Progenitor cell of endocrine pancreas (in vitro differentiated cells): ENCODE measurements at regions not wholly inside any gene's neighbourhood (a gene's known extent, or its start where the extent isn't known, plus 50 kb on each side); places are given as distances from the start of the nearest gene placed in this dataset.

Experiments used
- DNase-seq: peaks from one replicate; pipeline ENCODE4 v3.0.0; 2021; ENCODE audit warnings: low spot score; ENCODE audit not compliant: unreplicated experiment
- H3K27ac Mint-ChIP-seq: 2 replicates; pipeline ENCODE4 v1.8.0; 2021; ENCODE audit warnings: mild to moderate bottlenecking, moderate library complexity, mixed read lengths
- H3K27me3 Mint-ChIP-seq: 2 replicates; pipeline ENCODE4 v1.8.0; 2021; ENCODE audit warnings: mixed read lengths
- H3K36me3 Mint-ChIP-seq: 2 replicates; pipeline ENCODE4 v1.8.0; 2022; ENCODE audit warnings: mixed read lengths; ENCODE audit not compliant: insufficient read depth
- H3K4me1 Mint-ChIP-seq: 2 replicates; pipeline ENCODE4 v1.8.0; 2021; ENCODE audit warnings: low read depth, mixed read lengths
- H3K4me3 Mint-ChIP-seq: 2 replicates; pipeline ENCODE4 v1.8.0; 2021; ENCODE audit warnings: low read depth, mild to moderate bottlenecking, moderate library complexity, mixed read lengths
- H3K9me3 Mint-ChIP-seq: 2 replicates; pipeline ENCODE4 v1.8.0; 2021; ENCODE audit warnings: low read depth, mixed read lengths
- CTCF ChIP-seq: fragments of 200-600 bp; sonication (generic); IDR thresholded peaks from one replicate; pipeline ENCODE4 v1.5.0; 2021; ENCODE audit warnings: antibody characterized with exemption, mild to moderate bottlenecking; ENCODE audit not compliant: unreplicated experiment

GRCh38 chr1:185459141-185459540 is 142.1 kb upstream of the IVNS1ABP start:
- peaks cover 9% of the 10 kb centered on the region for H3K4me1 Mint-ChIP-seq

DNA sequence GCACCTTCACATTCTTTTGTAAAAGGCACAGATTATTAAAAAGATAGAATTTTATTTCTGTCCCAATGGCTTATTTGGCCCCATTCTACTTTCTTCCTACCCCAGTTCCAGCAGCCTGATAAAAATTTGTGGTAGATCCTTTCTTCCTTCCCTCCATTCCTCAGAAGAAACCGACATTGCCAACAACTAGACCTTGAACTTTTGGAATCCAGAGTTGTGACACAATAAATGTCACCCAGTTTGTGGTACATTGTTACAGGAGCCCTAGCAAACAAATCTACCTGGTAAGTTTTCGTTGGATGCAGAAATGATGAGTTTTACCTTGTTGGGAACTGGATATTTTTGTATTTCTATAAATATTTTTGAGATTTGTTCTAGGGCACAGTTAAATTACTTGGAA is 141.6 kb upstream of the IVNS1ABP start:
- no peak overlapping the region for H3K4me3 Mint-ChIP-seq
- no peaks in the 10 kb centered on the region for H3K27me3 Mint-ChIP-seq
- peaks cover 12% of the 10 kb centered on the region for H3K9me3 Mint-ChIP-seq
- H3K36me3 Mint-ChIP-seq: no peaks in the 10 kb centered on the region
- no peak overlapping the region for H3K27ac Mint-ChIP-seq
- no peak for DNase-seq
- TF ChIP-seq CTCF: no peak
- peaks cover 9% of the 10 kb centered on the region for H3K4me1 Mint-ChIP-seq

More at GRCh38 chr1:185459141-185459540, 142.1 kb upstream of the IVNS1ABP start:
- no peak overlapping the region for H3K27ac Mint-ChIP-seq
- no peak overlapping the region for H3K4me3 Mint-ChIP-seq
- no peaks in the 10 kb centered on the region for H3K27me3 Mint-ChIP-seq
- H3K36me3 Mint-ChIP-seq: no peaks in the 10 kb centered on the region
- no peak for DNase-seq
- peaks cover 12% of the 10 kb centered on the region for H3K9me3 Mint-ChIP-seq
- TF ChIP-seq CTCF: no peak

- Mint-ChIP-seq H3K4me3 (no peak overlapping the region), H3K9me3 (peaks cover 24% of the 10 kb centered on the region), H3K27ac (no peak overlapping the region), H3K36me3 (no peaks in the 10 kb centered on the region), H3K4me1 (no peaks in the 10 kb centered on the region), H3K27me3 (no peaks in the 10 kb centered on the region)
- DNase-seq: no peak
- TF ChIP-seq CTCF: no peak
These were observed 136.6 kb upstream of the IVNS1ABP start for GRCh38 chr1:185453496-185454192.

DNA sequence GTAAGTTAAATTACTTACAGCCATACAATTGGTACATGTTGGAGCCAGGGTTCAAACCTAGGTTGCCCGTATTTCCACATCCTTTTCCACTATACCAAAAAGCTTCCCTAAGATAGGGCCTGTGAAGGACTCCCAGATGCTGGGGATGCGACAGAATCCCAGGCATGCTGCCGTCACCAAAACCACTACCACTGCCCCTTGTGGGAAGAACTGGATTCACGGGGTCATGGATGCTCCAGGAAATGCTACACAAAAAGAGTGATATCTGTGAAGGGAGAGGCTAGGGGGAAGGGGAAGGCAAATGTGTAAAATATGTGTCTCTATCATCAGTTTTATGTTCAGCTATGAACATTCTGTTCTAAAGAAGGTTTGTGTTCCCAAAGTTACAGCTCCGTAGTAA is 133.9 kb upstream of the IVNS1ABP start:
- no peaks in the 10 kb centered on the region for H3K4me1 Mint-ChIP-seq
- no peak for TF ChIP-seq CTCF
- no peak overlapping the region for H3K27ac Mint-ChIP-seq
- H3K36me3 Mint-ChIP-seq: no peaks in the 10 kb centered on the region
- peaks cover 19% of the 10 kb centered on the region for H3K9me3 Mint-ChIP-seq
- H3K4me3 Mint-ChIP-seq: no peak overlapping the region
- no peak for DNase-seq
- no peaks in the 10 kb centered on the region for H3K27me3 Mint-ChIP-seq

- Mint-ChIP-seq H3K27ac (peak overlapping the region; percentile 14), H3K9me3 (peaks cover 19% of the 10 kb centered on the region), H3K4me1 (no peaks in the 10 kb centered on the region), H3K36me3 (no peaks in the 10 kb centered on the region), H3K27me3 (no peaks in the 10 kb centered on the region), H3K4me3 (no peak overlapping the region)
- TF ChIP-seq CTCF: no peak
- DNase-seq: no peak
These were observed 133.2 kb upstream of the IVNS1ABP start for GRCh38 chr1:185450060-185450788.
